ENCODE measurements at regions not wholly inside any gene's neighbourhood (a gene's known extent, or its start where the extent isn't known, plus 50 kb on each side); places are given as distances from the start of the nearest gene placed in this dataset.
"Not testable (repeated sequence)": the region's sequence is repeated elsewhere in the genome, so short reads cannot be mapped to it uniquely, and the experiment has no call there.

DNA sequence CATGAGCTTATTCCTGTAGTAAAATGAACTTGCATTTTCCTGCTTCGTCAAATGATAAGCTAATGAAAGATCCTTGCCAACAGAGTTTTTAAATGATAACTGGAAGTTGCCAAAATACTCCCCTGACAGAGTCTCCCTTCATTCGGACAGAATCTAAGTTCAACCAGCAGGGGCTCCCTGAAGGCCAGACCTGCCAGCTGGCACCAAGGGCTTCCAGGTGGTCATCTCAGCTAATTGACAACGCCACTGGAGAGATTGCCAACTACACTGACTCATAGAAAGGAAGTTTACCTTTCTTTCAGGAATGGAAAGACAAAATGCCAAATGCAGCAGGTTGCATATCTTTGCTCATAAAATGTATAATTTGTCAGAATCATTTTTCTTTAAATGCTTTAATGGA is 462.8 kb downstream of the GXYLT1 start:
- DNase-seq (ENCODE audit: low read depth in 2 of 2): peak in 1 of 2 donors; percentile 3

DNA sequence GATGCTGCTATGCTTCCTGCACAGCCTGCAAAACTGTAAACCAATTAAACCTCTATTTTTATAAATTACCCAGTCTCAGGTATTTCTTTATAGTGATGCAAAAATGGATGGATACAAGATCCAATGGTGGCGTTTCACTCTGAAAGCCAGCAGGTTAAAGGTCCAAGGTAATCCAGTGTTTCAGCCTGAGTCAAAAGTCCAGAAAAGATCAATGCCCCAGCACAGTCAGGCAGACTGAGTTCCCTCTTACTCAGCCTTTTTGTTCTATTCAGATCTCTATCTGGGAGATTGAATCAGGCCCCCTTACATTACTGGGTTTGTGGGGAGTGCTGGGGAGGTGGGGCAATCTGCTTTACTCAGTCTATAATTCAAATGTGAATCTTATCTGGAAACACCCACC is 464.5 kb downstream of the GXYLT1 start:
- no peak for DNase-seq (ENCODE audit: low read depth in 2 of 2)

DNA sequence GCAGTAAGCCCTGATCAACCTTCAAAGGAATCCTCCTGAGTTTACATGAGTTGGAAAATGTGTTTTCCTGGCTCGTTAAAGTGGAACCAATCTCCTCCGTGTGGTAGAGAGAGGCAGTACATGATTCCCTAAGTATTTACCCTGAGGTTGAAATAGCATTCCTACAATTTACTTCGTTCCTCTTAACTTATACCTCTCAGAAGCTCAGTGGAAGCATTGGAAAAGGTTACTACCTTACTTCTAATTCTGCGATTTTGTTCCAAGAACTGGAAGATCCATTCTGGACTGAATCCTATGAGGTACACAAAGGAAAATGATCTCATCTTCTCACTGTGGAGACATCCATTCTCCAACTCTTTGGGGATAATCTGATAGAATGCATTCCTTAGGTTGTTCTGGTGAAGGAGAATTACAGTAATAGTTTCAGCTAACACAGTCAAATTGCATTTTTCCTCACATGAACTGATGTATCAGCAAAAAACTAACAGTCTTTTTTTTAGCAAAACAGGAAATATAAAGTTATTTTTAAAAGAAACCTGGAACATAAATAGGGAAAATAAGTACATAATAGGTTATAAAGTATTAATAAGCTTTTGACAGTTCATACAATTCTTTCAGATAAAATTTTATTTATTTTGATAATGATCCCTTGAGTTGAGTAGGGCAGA is 475.6 kb downstream of the PDZRN4 start:
- DNase-seq (ENCODE audit: low read depth in 2 of 2): peak; percentile 61 to 63

DNA sequence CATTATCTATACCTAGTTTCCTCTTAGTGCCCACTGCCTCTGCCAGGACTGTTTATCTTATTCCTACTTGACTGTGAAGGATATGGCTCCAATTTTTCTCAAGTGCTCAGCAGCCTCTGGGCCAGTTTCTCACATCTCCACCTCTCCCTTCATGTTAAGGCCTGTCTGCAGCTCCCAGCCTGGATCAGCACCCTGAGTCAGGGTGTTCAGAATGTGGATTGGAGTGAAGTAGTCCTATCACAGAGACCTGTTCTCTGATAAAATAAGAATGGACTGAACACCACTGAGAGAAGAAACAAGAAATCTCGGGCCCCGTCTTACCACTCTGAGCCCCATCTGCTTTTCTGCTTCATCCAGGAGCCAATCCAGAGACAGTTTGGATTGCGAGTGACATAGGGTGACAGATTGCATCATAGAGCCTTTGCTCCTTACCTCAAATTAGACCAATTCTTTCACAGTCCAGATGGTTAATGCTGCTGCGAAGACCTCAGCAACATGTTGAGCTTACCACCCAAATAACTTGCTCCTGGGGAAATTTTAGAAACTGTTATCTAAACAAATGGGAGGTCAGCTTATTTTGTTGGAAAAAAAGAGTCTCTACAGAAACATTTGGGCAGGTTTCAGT is 473.1 kb downstream of the PDZRN4 start:
- DNase-seq (ENCODE audit: low read depth in 2 of 2): no peak

DNA sequence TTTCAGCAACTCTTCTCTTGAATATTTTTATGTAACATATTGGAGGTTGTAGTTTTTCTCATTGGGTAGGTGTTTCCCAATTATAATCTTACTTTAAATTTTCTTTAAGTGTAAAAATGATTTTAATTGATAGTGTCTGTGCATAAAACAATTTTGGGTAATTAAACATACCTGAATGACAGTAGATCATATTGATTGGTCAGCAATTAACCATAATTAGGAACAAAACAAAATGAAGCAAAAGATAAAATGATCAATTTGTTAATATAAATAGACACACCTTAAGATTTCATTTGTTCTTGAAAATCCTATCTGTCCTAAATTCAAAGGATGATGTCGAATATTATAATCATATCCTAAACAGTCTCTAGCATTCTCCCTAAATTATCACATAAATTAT is 468.3 kb downstream of the PDZRN4 start:
- DNase-seq (ENCODE audit: low read depth in 2 of 2): no peak

DNA sequence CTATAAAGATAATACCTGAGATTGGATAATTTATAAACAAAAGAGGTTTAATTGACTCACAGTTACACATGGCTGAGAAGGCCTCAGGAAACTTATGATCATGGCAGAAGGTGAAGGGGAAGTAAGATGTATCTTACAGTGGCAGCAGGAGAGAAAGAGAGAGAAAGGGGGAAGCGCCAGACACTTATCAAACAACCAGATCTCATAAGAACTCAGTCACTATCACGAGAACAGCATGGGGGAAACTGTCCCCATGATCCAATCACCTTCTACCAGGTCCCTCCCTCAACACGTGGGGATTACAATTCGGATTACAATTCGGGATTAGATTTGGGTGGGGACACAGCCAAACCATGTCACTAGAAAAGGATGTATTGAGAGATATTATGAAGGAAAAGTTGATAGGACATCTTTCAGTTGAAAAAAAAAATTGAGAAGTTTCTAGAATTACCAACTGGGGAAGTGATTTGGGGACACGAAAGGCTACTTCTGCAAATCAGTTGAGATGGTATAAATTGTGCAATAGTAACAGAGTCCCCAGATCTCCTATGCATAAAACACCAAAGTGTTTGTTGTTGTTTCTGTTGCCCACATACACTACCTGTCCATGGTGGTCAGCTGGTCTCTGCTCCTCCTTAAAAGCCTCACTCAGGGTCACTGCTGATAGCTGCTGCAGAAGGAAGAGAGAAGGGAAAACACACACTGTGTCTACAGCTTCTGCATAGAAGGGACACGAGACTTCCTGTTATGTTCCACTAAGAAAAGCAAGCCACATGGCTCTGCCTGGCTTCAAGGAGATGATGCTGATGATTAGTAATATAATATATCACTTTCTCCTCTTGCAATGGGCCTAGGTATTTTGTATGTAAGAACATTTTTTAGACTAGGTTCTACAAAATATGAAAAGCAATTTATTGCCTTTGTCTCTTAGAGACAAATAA is 465.5 kb downstream of the PDZRN4 start:
- no peak for DNase-seq (ENCODE audit: low read depth in 2 of 2)

DNA sequence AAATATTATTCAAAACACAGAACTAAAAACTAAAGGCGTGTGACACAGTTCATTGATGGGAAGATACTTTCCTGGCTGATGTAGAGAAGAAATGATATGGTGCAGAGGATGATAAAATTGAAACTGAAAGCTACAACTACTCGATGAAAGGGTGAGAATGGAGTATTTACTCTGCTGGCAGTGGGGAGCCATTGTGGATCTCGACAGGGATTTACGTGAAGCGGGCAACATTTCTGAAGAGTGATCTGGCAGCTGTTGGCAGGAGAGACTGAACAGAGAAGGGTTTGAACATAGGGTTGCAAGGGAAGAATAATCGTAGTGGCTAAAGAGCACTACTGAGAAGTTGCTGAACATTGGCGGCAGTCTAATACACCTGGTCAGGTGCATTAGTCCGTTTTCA is 464.9 kb downstream of the PDZRN4 start:
- no peak for DNase-seq (ENCODE audit: low read depth in 2 of 2)

DNA sequence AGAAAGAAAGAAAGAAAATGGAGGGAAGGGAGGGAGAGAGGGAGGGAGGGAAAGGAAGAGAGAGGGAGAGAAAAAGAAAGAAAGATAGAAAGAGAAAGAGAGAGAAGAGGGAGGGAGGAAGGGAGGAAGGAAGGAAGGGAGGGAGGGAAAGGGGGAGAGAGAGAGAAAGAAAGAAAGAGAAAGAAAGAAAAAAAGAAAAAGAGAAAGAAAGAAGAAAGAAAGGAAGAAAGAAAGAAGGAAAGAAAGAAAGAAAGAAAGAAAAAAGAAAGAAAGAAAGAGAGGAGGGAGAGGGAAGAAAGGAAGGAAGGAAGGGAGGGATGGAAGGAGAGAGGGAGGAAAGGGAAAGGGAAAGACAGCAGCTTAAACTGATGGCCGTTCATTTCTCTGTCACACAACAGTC is 457.5 kb downstream of the PDZRN4 start:
- no peak for DNase-seq (ENCODE audit: low read depth in 2 of 2)

DNA sequence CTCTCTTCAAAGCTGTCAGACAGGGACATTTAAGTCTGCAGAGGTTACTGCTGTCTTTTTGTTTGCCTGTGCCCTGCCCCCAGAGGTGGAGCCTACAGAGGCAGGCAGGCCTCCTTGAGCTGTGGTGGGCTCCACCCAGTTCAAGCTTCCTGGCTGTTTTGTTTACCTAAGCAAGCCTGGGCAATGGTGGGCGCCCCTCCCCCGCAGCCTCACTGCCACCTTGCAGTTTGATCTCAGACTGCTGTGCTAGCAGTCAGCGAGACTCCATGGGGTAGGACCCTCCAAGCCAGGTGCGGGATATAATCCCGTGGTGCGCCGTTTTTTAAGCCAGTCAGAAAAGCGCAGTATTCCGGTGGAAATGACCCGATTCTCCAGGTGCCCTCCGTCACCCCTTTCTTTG is 454.7 kb downstream of the PDZRN4 start:
- DNase-seq (ENCODE audit: low read depth in 2 of 2): not testable (repeated sequence)

DNA sequence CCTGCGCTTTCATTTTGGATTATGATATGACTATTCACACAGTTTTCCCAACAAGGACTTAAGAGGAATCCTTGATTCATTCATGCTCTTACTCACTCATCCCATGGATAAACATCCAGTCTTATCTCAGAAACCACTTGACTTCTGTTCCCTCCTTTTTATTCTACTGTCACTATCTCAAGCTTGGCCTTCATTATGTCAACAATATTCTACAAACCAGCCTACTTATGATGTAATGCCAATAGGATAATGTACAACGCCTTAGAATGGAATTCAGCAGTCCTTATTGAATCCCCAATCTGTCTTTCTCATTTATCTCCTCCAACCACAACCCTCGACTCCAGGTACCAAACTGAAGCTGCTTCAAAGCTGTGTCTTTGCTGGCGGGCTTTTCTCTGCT is 448.5 kb downstream of the PDZRN4 start:
- no peak for DNase-seq (ENCODE audit: low read depth in 2 of 2)

DNA sequence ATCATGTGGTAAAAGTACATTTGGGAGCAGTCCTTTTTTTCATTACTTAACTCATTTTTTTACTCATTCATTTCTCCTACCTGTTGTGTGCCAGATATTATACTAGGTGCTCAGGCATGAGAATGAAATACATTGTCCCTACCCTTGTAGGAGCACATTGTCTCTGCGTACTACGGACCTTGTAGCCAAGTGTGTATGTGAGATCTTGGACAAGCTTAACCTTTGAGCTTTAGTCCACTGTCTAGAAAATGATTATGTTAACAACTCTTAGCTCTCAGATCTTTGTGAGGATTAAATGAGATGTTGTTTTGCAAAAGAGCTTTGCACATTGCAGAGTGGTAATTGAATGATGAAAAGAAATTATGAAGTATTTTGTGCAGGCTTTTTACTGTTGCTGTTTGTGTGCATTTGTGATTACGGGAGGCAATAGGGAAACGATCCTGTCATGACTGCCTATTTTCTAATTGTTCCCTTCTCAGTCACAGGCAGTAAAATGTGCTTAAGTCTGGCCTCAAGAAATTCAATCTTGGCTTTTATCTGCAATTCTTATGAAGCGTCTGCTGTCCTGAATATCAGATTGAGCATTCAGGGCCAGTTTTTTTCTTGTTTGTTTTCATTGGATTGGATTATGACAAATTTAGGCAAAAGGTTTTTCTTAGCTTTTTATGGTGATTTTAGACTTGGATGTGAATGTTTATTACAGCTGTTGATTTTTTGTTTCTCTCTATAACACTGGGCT is 447.7 kb downstream of the PDZRN4 start:
- no peak for DNase-seq (ENCODE audit: low read depth in 2 of 2)

DNA sequence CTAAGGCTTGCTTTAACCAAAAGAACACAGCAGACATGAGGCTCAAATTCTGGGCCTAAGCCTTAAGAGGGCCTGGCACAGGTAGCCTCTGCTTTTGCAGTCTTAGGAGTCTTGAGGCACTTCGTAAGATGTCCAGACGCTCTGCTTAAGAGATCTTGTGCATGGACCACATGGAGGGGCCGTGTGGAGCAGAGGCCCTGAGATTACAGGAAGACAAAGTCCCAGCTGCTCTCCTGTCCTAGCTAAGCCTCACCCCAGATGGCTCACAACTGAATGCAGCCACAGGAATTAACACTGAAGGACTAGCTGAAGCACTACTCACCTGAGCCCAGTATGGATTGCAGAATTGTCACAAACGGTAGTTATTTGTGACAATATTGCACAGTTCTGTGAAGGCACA is 446.0 kb downstream of the PDZRN4 start:
- DNase-seq (ENCODE audit: low read depth in 2 of 2): no peak

DNA sequence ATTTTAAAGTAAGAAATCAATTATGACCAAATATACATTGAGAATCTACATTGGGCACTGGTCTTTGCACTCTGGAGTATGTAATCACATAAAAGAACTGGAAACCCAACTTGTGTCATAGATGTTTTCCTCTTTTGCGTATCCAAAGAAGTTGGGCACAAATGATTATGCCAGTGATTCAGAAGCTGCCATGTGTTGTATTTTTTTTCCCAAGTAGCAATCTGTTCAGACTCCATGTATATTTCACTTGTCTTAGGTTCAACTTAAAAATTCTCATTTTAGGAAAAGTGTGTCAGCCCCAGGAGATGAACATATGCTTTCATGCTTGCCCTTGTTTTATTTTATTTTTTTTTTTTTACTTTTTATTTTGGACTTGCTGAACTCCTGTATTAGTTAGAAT is 441.5 kb downstream of the PDZRN4 start:
- no peak for DNase-seq (ENCODE audit: low read depth in 2 of 2)

DNA sequence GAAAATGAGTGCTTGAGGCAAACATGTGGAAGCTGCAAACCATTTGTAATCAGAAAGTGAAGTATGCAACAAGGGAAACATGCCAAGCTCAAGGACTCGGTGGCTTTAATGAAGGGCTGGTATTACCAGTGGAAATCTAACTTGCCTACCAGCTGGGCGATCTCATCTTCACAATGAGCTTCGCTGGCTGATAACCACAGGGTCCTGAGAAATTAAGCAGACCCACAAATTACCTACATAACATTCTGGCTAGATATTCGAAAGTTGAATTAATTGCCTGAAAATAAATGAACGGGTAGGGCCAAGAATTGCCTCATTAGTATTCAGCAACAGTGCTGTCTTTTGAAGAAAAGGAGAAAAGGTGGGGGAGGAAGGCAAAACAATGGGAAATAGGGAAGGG is 439.4 kb downstream of the PDZRN4 start:
- DNase-seq (ENCODE audit: low read depth in 2 of 2): no peak

DNA sequence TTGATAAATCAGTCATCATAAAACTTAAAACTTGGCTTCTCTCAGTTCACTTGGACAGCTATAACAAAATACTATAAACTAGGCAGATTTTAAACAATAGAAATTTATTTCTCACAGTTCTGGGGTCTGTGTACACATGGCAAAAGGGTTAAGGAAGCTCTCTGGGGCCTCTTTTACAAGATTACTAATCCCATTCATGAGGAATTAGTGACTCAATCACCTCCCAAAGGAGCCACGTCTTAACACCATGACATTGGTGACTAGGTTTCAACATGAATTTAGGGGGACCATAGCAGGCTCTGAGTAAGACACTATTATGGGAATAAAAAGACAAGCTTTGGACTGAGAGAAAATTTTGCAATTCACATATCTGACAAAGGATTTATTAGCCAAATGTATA is 436.5 kb downstream of the PDZRN4 start:
- no peak for DNase-seq (ENCODE audit: low read depth in 2 of 2)
